ENCODE measurements at regions not wholly inside any gene's neighbourhood (a gene's known extent, or its start where the extent isn't known, plus 50 kb on each side); places are given as distances from the start of the nearest gene placed in this dataset.

GRCh38 chr5:133792024-133792423 lies 176.4 kb downstream of the C5orf15 start:
- TF ChIP-seq POU6F1 (CRISPR knock-in tag; IDR thresholded peaks at IDR 0.05; ENCODE audit: borderline replicate concordance, low read depth) = no peak
- TF ChIP-seq CSRNP3 (CRISPR knock-in tag; IDR thresholded peaks at IDR 0.05) = no peak
- no peak for TF ChIP-seq SNAI2 (CRISPR knock-in tag; IDR thresholded peaks at IDR 0.05)
- no peak for TF ChIP-seq RARB (CRISPR knock-in tag; IDR thresholded peaks at IDR 0.05)
- no peak for ATAC-seq

GRCh38 chr5:133790898-133791297 lies 177.5 kb downstream of the C5orf15 start:
- no peak for ATAC-seq
- TF ChIP-seq RARB (CRISPR knock-in tag; IDR thresholded peaks at IDR 0.05) (no peak), PPARA (CRISPR knock-in tag; IDR thresholded peaks at IDR 0.05; ENCODE audit: borderline replicate concordance) (no peak), ZC3H10 (CRISPR knock-in tag; IDR thresholded peaks at IDR 0.05) (no peak), CSRNP3 (CRISPR knock-in tag; IDR thresholded peaks at IDR 0.05) (no peak)

GRCh38 chr5:133789428-133789827 lies 177.1 kb upstream of the FSTL4 start:
- no peak for ATAC-seq
- TF ChIP-seq ISL1 (CRISPR knock-in tag; IDR thresholded peaks at IDR 0.05) (no peak), RARB (CRISPR knock-in tag; IDR thresholded peaks at IDR 0.05) (no peak), PPARA (CRISPR knock-in tag; IDR thresholded peaks at IDR 0.05; ENCODE audit: borderline replicate concordance) (no peak), ARNTL (CRISPR knock-in tag; IDR thresholded peaks at IDR 0.05; ENCODE audit: borderline replicate concordance, low read depth) (no peak), ZFP30 (CRISPR knock-in tag; IDR thresholded peaks at IDR 0.05) (no peak), TCF4 (CRISPR knock-in tag; IDR thresholded peaks at IDR 0.05; ENCODE audit: borderline replicate concordance) (no peak), GLIS3 (CRISPR knock-in tag; IDR thresholded peaks at IDR 0.05) (no peak), ZFP3 (CRISPR knock-in tag; IDR thresholded peaks at IDR 0.05) (no peak), ZNF8 (CRISPR knock-in tag; IDR thresholded peaks at IDR 0.05) (no peak)

GRCh38 chr5:133788121-133788520 lies 175.8 kb upstream of the FSTL4 start:
- no peak for ATAC-seq
- no peak for TF ChIP-seq PPARA (CRISPR knock-in tag; IDR thresholded peaks at IDR 0.05; ENCODE audit: borderline replicate concordance)
- no peak for TF ChIP-seq RARB (CRISPR knock-in tag; IDR thresholded peaks at IDR 0.05)
- TF ChIP-seq ESRRG (CRISPR knock-in tag; IDR thresholded peaks at IDR 0.05) = no peak
- TF ChIP-seq OSR1 (CRISPR knock-in tag; IDR thresholded peaks at IDR 0.05) = no peak
- no peak for TF ChIP-seq TCF4 (CRISPR knock-in tag; IDR thresholded peaks at IDR 0.05; ENCODE audit: borderline replicate concordance)
- TF ChIP-seq TSHZ2 (CRISPR knock-in tag; IDR thresholded peaks at IDR 0.05) = no peak
- no peak for TF ChIP-seq CSDC2 (CRISPR knock-in tag; IDR thresholded peaks at IDR 0.05)
- no peak for TF ChIP-seq CREB5 (CRISPR knock-in tag; IDR thresholded peaks at IDR 0.05; ENCODE audit: low read depth)
- TF ChIP-seq PATZ1 (CRISPR knock-in tag; IDR thresholded peaks at IDR 0.05; ENCODE audit: borderline replicate concordance) = no peak
- TF ChIP-seq ZC3H10 (CRISPR knock-in tag; IDR thresholded peaks at IDR 0.05) = no peak
- TF ChIP-seq ARNTL (CRISPR knock-in tag; IDR thresholded peaks at IDR 0.05; ENCODE audit: borderline replicate concordance, low read depth) = no peak
- TF ChIP-seq ZFP30 (CRISPR knock-in tag; IDR thresholded peaks at IDR 0.05) = no peak
- TF ChIP-seq ZFP3 (CRISPR knock-in tag; IDR thresholded peaks at IDR 0.05) = no peak
- TF ChIP-seq BACH2 (CRISPR knock-in tag; IDR thresholded peaks at IDR 0.05; ENCODE audit: borderline replicate concordance) = no peak
- TF ChIP-seq ISL1 (CRISPR knock-in tag; IDR thresholded peaks at IDR 0.05) = no peak
- no peak for TF ChIP-seq POU6F1 (CRISPR knock-in tag; IDR thresholded peaks at IDR 0.05; ENCODE audit: borderline replicate concordance, low read depth)
